ENCODE measurements at regions not wholly inside any gene's neighbourhood (a gene's known extent, or its start where the extent isn't known, plus 50 kb on each side); places are given as distances from the start of the nearest gene placed in this dataset.
A peak's percentile ranks its signal among the peaks of the same experiment; 100 is the strongest.

GRCh38 chr14:22039938-22040780, 366.5 kb upstream of the OR4E1 start:
- H3K27ac ChIP-seq: no peak overlapping the region
- DNase-seq (ENCODE audit: low spot score): no peak
- TF ChIP-seq CTCF (conservative IDR thresholded peaks at IDR 0.05; ENCODE audit: low read depth): 0 out of 2 replicates have a peak, but pooled peaks have one; percentile 9
- ChIA-PET CTCF (interaction anchor here (0.6 to 1.2 kb wide), 5 partner anchors 9 to 67 kb away, joined by 3 to 7 read pairs (median 5); no protein-coding TSS in a partner anchor), POLR2A (ENCODE audit: low non-redundant PET) (no interaction called here)

GRCh38 chr14:22036541-22037239, 363.1 kb upstream of the OR4E1 start:
- POLR2A ChIA-PET (ENCODE audit: low non-redundant PET): no interaction called here
- CTCF ChIA-PET: interaction anchor here (0.7 kb wide), 1 partner anchor 66 kb away, joined by 3 read pairs; no protein-coding TSS in a partner anchor
- TF ChIP-seq CTCF (conservative IDR thresholded peaks at IDR 0.05; ENCODE audit: low read depth): no peak
- DNase-seq (ENCODE audit: low spot score): no peak
- H3K27ac ChIP-seq: no peak overlapping the region

DNA sequence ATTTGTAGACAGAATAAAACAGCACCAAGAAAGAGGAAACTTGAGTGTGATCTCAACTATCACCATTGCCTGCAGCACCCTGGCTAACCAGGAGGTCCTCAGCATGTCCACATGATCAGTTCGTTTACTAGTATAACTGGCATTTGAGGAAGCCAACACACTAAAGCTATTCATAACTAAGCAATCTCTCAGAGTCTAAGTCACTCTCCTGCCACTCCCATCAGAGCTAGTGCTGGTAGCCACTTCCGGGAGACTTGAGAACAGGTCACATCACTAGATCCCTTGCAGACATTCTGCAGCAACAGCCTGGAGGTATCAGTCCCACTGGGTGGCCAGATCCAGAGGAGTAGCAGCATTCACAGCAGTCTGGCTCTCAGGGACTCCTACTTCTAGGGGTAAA, 352.9 kb upstream of the OR4E1 start:
- H3K27ac ChIP-seq: no peak overlapping the region
- ChIA-PET CTCF (no interaction called here), POLR2A (ENCODE audit: low non-redundant PET) (no interaction called here)
- DNase-seq (ENCODE audit: low spot score): no peak
- no peak for TF ChIP-seq CTCF (conservative IDR thresholded peaks at IDR 0.05; ENCODE audit: low read depth)

- ChIA-PET CTCF (interaction anchor here (0.6 kb wide), 1 partner anchor 31 kb away, joined by 4 read pairs; no protein-coding TSS in a partner anchor), POLR2A (ENCODE audit: low non-redundant PET) (no interaction called here)
- no peak for TF ChIP-seq CTCF (conservative IDR thresholded peaks at IDR 0.05; ENCODE audit: low read depth)
- no peak for DNase-seq (ENCODE audit: low spot score)
- H3K27ac ChIP-seq: no peak overlapping the region
These were observed 352.3 kb upstream of the OR4E1 start for GRCh38 chr14:22025879-22026278.

GRCh38 chr14:22024137-22024536, 350.5 kb upstream of the OR4E1 start:
- POLR2A ChIA-PET (ENCODE audit: low non-redundant PET): no interaction called here
- CTCF ChIA-PET: no interaction called here
- no peak overlapping the region for H3K27ac ChIP-seq
- DNase-seq (ENCODE audit: low spot score): no peak
- TF ChIP-seq CTCF (conservative IDR thresholded peaks at IDR 0.05; ENCODE audit: low read depth): no peak

DNA sequence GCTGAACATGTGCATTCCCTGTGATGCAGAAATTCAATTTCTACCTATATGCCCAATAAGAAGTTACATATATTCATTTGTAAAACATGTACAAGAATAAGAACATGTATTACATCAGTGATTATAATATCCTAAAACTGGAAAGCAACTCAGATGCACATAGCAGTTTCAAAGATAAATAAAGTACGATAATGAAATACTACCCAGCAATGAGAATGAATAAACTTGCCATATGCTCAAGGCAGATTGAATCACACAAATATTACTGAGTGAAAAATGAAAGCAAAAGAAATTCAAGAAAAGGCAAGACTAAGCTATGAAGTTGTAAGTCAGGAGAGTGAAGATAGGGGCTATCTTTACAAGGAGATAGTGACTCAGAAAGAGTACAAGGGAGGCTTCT, 345.3 kb upstream of the OR4E1 start:
- ChIA-PET POLR2A (ENCODE audit: low non-redundant PET) (no interaction called here), CTCF (interaction anchor here (0.6 kb wide), 2 partner anchors 42 to 180 kb away, joined by 3 read pairs; no protein-coding TSS in a partner anchor)
- DNase-seq (ENCODE audit: low spot score): no peak
- no peak overlapping the region for H3K27ac ChIP-seq
- no peak for TF ChIP-seq CTCF (conservative IDR thresholded peaks at IDR 0.05; ENCODE audit: low read depth)
